Esophagus muscularis mucosa (tissue), 4 donors: ENCODE measurements at regions not wholly inside any gene's neighbourhood (a gene's known extent, or its start where the extent isn't known, plus 50 kb on each side); places are given as distances from the start of the nearest gene placed in this dataset.
"Not testable (repeated sequence)": the region's sequence is repeated elsewhere in the genome, so short reads cannot be mapped to it uniquely, and the experiment has no call there.

Experiments
- DNase-seq: peaks from one replicate; pipeline ENCODE4 v3.0.0-alpha.2; 2017; ENCODE audit errors: extremely low spot score
- H3K27ac ChIP-seq, 4 donors: fragments of 200-600 bp; sonication (generic); replicated peaks in 1 of 4; 1 replicate in 3 of 4; 2 replicates in 1 of 4; pipeline ENCODE4 v1.5.1; 2016 to 2019; ENCODE audit warnings: mild to moderate bottlenecking in 1 of 4
- H3K27me3 ChIP-seq, 4 donors: fragments of 200-600 bp; sonication (generic); one replicate each; pipeline versions ENCODE4 v1.5.1 to v1.6.0; 2016 to 2019
- H3K36me3 ChIP-seq, 4 donors: fragments of 200-600 bp; sonication (generic); one replicate each; pipeline ENCODE4 v1.5.1; 2016 to 2019
- H3K4me1 ChIP-seq, 4 donors: fragments of 200-600 bp; sonication (generic); one replicate each; pipeline ENCODE4 v1.5.1; 2016 to 2019
- H3K4me3 ChIP-seq, 4 donors: fragments of 200-600 bp; sonication (generic); 1 replicate in 2 of 4; 2 replicates in 2 of 4; pipeline ENCODE4 v1.5.1; 2016 to 2019; ENCODE audit warnings: mild to moderate bottlenecking in 4 of 4, moderate library complexity in 1 of 4
- H3K9me3 ChIP-seq, 4 donors: fragments of 200-600 bp; sonication (generic); 1 replicate in 3 of 4; 2 replicates in 1 of 4; pipeline ENCODE4 v1.5.1; 2016 to 2019
- EP300 ChIP-seq: sonication (generic); formaldehyde crosslinking; IDR thresholded peaks from one replicate; pipeline ENCODE4 v1.6.1; 2017; ENCODE audit warnings: antibody characterized with exemption
- POLR2A ChIP-seq: fragments of 450-650 bp; IDR thresholded peaks from one replicate; pipeline ENCODE4 v1.6.1; 2017; ENCODE audit warnings: antibody characterized with exemption, moderate library complexity, mild to moderate bottlenecking, low read depth
- POLR2AphosphoS5 ChIP-seq, 2 donors: sonication (generic); formaldehyde crosslinking; IDR thresholded peaks; one replicate each; pipeline ENCODE4 v1.6.1; 2017; ENCODE audit warnings: antibody characterized with exemption in 2 of 2
- WGBS: methylation state at CpG from one replicate; pipeline ENCODE4 v1.1.5; 2018; 5-methylcytosine and 5-hydroxymethylcytosine counted together
- intact Hi-C: fragments of 100-400 bp; cut with DNase I; formaldehyde crosslinking; loops from one replicate; pipeline ENCODE4 v1.15.1; 2023
- TF ChIP-seq, protein P1 (sequence below), 3 experiments: fragments of 200-600 bp in 2 of 3; fragments of 450-650 bp in 1 of 3; sonication (generic) in 2 of 3; IDR thresholded peaks; one replicate each; pipeline ENCODE4 v1.5.1; 2017 to 2019; ENCODE audit warnings: antibody characterized with exemption in 3 of 3, mild to moderate bottlenecking in 2 of 3, moderate library complexity in 1 of 3

DNA sequence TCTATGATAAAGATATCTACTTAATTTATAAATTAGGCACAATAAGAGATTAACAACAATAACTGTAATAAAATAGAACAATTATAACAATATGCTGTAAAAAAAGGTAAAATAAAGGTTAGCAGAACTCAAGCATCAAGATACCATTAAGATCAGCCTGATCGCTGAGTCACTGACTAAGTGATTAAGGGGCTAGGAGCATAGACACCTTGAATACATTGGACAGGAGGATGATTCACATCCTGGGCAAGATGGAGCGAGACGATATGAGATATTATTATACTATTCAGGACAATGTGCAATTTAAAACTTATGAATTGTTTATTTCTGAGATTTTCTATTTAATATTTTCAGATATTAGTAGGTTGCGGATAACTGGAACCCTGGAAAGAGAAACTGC, 1277.8 kb upstream of the ZEB2 start:
- Histone ChIP-seq H3K4me1 (peaks cover 0 to 19% (median 5%) of the 10 kb centered on the region in 4 donors), H3K9me3 (no peaks in the 10 kb centered on the region), H3K36me3 (no peaks in the 10 kb centered on the region), H3K4me3 (no peak overlapping the region), H3K27ac (no peak overlapping the region), H3K27me3 (no peaks in the 10 kb centered on the region)
- no peak for DNase-seq
- TF ChIP-seq EP300 (no peak), POLR2AphosphoS5 (IDR thresholded peaks at IDR 0.05) (no peak), POLR2A (no peak)
- TF ChIP-seq, protein P1, sequence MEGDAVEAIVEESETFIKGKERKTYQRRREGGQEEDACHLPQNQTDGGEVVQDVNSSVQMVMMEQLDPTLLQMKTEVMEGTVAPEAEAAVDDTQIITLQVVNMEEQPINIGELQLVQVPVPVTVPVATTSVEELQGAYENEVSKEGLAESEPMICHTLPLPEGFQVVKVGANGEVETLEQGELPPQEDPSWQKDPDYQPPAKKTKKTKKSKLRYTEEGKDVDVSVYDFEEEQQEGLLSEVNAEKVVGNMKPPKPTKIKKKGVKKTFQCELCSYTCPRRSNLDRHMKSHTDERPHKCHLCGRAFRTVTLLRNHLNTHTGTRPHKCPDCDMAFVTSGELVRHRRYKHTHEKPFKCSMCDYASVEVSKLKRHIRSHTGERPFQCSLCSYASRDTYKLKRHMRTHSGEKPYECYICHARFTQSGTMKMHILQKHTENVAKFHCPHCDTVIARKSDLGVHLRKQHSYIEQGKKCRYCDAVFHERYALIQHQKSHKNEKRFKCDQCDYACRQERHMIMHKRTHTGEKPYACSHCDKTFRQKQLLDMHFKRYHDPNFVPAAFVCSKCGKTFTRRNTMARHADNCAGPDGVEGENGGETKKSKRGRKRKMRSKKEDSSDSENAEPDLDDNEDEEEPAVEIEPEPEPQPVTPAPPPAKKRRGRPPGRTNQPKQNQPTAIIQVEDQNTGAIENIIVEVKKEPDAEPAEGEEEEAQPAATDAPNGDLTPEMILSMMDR (IDR thresholded peaks at IDR 0.05) = no peak
- 90% methylated on average over 4 of the region's 4 CpGs for WGBS
- intact Hi-C loops = no loop called here

DNA sequence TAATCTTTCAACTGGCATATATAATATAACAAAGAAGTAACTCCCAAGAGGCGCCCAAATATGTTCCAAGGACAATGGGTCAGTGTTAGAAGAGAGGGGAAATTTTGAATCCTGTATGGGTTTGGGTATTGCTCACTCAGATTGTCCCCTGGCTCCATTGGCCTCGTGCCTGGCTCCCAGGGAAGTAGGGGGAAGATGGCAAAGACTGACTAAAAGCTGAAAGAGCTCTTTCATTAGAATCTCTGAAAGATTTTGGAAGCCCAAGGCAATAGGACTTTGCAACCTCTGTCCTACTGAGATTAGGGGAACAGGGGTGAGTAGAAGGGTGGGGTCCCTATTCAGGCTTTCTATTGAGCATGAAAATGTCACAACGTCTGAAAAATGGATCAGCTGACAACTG, 1272.8 kb upstream of the ZEB2 start:
- DNase-seq = no peak
- intact Hi-C loops = no loop called here
- Histone ChIP-seq H3K27ac (no peak overlapping the region), H3K9me3 (no peaks in the 10 kb centered on the region), H3K36me3 (no peaks in the 10 kb centered on the region), H3K4me3 (no peak overlapping the region), H3K4me1 (peaks cover 0 to 19% (median 5%) of the 10 kb centered on the region in 4 donors), H3K27me3 (no peaks in the 10 kb centered on the region)
- WGBS = 84% methylated on average over 3 of the region's 3 CpGs
- TF ChIP-seq EP300 (no peak), POLR2AphosphoS5 (IDR thresholded peaks at IDR 0.05) (no peak)

DNA sequence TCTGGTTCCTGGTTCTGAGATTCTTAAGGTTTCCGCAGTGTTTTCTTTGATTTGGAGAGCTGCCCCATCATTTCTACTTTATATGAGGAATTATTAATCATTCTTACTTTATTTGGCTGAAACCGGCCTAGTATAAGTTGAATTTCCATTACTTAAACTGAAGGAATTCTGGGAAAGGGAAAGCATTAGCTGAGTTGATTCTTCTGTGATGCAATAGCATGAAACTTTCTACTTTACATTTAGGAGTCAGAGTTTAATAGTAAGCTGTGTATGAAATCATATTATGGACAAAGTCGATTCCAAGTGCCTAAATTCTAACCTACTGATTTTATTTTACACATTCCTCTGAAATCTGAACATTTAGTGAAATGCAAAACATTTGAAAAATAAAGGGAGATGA, 1269.7 kb upstream of the ZEB2 start:
- Histone ChIP-seq H3K27me3 (no peaks in the 10 kb centered on the region), H3K4me1 (peaks cover 0 to under 1% (median 0%) of the 10 kb centered on the region in 4 donors), H3K9me3 (no peaks in the 10 kb centered on the region), H3K27ac (no peak overlapping the region), H3K36me3 (no peaks in the 10 kb centered on the region), H3K4me3 (no peak overlapping the region)
- WGBS = 91% methylated on average over 3 of the region's 3 CpGs
- no peak for DNase-seq
- intact Hi-C loops = no loop called here
- no peak for TF ChIP-seq EP300
- no peak for TF ChIP-seq POLR2A
- no peak for TF ChIP-seq POLR2AphosphoS5 (IDR thresholded peaks at IDR 0.05)
- TF ChIP-seq, protein P1 (IDR thresholded peaks at IDR 0.05) = no peak

DNA sequence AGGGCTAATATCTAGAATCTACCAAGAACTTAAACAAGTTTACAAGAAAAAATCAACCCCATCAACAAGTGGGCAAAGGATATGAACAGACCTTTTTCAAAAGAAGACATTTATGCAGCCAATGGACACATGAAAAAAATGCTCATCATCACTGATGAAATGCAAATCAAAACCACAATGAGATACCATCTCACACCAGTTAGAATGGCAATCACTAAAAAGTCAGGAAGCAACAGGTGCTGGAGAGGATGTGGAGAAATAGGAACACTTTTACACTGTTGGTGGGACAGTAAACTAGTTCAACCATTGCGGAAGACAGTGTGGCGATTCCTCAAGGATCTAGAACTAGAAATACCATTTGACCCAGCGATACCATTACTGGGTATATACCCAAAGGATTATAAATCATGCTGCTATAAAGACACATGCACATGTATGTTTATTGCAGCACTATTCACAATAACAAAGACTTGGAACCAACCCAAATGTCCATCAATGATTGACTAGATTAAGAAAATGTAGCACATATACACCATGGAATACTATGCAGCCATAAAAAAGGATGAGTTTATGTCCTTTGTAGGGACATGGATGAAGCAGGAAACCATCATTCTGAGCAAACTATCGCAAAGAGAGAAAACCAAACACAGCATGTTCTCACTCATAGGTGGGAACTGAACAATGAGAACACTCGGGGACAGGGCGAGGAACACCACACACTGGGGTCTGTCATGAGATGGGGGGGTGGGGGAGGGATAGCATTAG, 1267.9 kb upstream of the ZEB2 start:
- H3K27me3 ChIP-seq, DNase-seq, H3K4me3 ChIP-seq, H3K9me3 ChIP-seq, intact Hi-C loops, H3K36me3 ChIP-seq, H3K27ac ChIP-seq, H3K4me1 ChIP-seq: not testable (repeated sequence)
- 100% methylated on average over 6 of the region's 6 CpGs for WGBS

DNA sequence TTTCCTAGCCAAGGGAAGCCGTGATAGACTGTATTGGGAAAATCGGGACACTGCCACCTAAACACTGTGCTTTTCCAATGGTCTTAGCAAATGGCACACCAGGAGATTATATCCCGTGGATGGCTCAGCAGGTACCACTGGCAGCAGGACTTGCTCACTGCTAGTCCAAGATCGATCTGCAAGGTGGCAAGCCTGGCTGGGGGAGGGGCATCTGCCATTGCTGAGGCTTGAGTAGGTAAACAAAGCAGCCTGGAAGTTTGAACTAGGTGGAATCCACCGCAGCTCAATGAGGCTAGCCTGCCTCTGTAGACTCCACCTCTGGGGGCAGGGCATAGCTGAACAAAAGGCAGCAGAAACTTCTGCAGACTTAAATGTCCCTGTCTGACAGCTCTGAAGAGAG, 1262.7 kb upstream of the ZEB2 start:
- not testable (repeated sequence) for H3K36me3 ChIP-seq
- 98% methylated on average over 5 of the region's 5 CpGs for WGBS

DNA sequence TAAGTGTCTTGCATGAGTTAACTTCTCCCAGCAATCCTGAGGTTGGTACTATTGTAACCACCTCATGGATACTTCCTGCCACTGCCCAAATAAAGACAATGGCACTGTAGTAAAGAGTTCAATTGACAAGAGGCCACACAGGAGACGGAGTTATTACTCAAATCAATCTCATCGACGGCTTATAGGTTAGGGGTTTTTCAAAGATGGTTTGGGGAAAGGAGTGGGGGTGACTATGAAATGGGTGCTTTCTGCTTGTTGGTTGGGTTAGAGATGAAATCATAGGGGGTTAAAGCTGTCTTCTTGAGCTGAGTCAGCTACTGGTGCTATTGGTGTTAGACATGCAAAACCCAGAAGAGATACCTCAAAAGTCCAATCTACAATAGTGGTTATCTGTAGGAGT, 1258.0 kb upstream of the ZEB2 start:
- Histone ChIP-seq H3K9me3 (no peaks in the 10 kb centered on the region), H3K27me3 (no peaks in the 10 kb centered on the region), H3K4me1 (no peaks in the 10 kb centered on the region), H3K36me3 (no peaks in the 10 kb centered on the region), H3K4me3 (no peak overlapping the region), H3K27ac (no peak overlapping the region)
- no peak for DNase-seq
- intact Hi-C loops = no loop called here
- 93% methylated on average over 3 of the region's 3 CpGs for WGBS
- no peak for TF ChIP-seq EP300
- TF ChIP-seq POLR2A = no peak
- TF ChIP-seq, protein P1 (IDR thresholded peaks at IDR 0.05) = no peak
- no peak for TF ChIP-seq POLR2AphosphoS5 (IDR thresholded peaks at IDR 0.05)

More for the DNA sequence above, 1262.7 kb upstream of the ZEB2 start:
- H3K27ac ChIP-seq, H3K4me3 ChIP-seq, DNase-seq, H3K9me3 ChIP-seq, intact Hi-C loops, H3K27me3 ChIP-seq, H3K4me1 ChIP-seq: not testable (repeated sequence)
